ENCODE measurements at regions not wholly inside any gene's neighbourhood (a gene's known extent, or its start where the extent isn't known, plus 50 kb on each side); places are given as distances from the start of the nearest gene placed in this dataset.
"Not testable (repeated sequence)": the region's sequence is repeated elsewhere in the genome, so short reads cannot be mapped to it uniquely, and the experiment has no call there.

DNA sequence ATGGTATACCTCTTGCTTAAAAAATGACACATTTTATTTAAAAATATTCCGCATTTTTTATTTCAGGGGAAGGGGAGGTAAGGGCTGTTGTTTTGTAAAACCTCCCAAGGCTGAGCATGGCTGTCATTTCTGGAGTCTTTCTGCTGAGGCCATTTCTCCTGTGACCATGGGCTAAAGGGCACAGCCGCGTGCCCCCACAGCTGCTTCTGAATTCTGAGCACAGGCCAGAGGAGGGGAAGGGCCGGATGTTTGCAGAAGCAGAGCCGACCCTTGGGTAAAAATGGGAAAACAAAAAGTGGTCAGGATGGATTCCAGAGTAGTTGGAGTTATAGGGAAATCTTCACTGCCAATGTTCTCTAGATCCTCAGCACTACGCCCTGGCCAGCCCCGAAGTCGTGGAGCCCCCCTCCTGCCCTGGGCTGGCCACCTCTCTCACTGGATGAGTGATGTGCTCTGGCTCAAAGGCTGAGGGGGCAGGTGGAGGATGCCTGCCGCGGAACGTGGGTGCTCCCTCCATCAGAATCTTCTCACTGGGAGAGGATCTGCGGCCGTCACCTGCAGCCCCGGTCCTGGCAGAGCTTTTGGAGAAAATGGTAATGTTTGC is 131.3 kb upstream of the ZEB1 start:
- no peak for DNase-seq (ENCODE audit: low read depth)

DNA sequence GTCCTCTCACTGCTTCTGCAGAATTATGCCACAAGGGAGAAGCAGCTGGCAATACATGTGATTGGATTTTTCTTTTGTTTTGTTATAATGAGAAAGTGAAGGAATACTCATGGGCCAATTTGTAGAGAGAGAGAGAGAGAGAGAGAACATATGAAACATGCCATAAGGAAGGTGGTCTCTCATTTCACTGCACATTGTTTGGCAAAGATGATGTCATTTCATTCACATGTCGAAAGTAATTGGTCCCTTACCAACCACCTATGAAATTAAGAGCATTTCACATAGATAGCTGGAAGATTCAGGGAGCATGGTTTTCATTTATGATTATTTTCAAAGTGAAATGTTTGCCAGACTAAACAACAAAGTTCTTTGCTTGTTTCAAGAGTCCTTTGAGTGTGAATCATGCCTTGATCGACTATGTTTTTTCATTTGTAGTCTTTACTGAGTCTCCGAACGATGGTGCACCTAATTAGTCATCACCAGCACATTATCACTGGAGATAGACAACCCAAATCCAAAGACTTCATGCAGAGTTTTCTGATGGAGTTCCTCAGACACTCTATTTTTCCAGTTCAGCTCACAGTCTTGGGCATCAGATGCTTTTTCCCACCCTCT is 130.1 kb upstream of the ZEB1 start:
- no peak for DNase-seq (ENCODE audit: low read depth)

DNA sequence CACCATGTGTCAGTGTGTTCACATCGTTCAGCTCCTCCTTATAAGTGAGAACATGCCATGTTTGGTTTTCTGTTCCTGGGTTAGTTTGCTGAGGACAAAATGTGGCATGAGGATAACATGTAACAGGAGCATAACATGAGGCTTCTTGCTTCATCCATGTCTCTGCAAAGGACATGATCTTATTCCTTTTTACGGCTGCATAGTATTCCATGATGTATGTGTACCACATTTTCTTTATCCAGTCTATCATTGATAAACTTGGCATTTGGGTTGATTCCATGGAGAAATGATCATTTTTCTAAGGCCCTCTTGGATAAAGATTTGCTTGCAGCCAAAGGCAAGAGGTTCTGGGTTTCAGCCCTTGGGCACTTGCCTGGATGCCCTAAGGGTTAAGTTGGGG is 128.5 kb upstream of the ZEB1 start:
- DNase-seq (ENCODE audit: low read depth) = no peak

DNA sequence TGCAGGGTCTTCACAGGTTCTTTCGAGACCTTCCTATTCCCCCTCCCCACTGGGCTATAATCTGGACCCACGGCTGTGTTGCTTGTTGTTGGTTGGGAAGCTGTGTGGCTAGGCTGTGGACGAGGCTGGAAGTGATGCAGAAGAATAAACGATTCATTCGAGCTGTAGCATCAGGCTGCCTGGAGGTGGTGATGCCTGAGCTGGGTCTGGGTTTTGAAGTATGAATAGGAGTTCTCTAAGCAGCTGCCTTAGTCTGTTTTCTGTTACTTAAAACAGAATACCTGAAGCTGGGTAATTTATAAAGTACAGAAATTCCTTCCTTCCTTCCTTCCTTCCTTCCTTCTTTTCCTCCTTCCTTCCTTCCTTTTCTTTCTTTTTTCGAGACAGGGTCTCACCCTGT is 126.5 kb upstream of the ZEB1 start:
- no peak for DNase-seq (ENCODE audit: low read depth)

DNA sequence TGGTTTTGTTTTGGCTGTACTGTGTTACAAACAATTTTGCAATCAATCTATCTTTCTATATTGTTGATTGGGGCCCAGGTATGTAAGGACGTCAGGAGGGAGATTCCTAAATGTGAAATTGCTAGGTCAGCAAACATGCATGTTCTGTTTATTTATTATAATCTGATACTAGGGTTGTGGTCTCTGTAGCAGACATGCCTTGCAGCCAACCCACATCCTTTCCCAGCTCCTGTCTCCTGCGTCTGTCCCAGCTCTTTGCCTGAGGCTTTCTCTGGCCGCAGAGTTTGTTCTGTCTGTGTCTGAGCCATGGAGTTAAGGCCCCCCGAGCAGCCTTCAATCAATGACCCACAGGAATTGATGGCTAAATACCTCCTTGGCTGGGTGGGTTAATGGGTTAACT is 124.0 kb upstream of the ZEB1 start:
- no peak for DNase-seq (ENCODE audit: low read depth)

DNA sequence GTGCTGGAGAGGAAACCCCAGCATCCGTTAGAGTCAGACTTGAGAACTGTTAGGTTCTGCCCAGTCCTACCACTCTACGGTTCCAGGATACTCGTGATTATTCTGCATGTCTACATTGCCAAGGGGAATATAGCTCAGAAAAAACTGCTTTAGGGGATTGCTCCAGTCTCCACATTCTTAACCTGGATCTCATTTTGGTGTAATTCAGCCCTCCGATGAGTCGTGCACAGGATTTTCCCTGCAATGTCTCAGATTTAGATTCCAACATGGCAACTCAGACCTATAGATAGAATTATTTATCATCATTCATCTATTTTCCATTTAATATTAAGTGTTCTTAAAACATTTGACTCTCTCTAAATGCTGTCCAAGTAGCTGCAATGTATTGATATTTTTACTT is 121.1 kb upstream of the ZEB1 start:
- no peak for DNase-seq (ENCODE audit: low read depth)

DNA sequence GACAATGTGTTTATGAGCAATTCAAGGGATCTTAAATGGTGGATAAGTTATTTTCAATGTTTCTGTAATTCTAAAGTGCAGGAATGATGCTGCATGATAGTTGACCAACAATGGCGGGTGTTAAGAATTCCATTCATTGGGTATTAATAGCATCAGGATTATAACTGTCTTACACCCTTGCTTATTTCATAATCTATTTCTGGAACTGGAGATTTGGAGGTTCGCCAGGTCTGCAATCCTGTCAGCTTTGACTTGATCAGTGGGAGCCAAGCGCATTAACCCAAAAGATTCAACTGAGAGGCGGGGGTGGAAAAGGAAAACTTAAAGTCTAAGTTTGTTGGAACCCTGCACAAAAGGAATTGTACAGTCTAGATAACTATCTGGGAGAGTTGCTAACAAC is 114.9 kb upstream of the ZEB1 start:
- no peak for DNase-seq (ENCODE audit: low read depth)

DNA sequence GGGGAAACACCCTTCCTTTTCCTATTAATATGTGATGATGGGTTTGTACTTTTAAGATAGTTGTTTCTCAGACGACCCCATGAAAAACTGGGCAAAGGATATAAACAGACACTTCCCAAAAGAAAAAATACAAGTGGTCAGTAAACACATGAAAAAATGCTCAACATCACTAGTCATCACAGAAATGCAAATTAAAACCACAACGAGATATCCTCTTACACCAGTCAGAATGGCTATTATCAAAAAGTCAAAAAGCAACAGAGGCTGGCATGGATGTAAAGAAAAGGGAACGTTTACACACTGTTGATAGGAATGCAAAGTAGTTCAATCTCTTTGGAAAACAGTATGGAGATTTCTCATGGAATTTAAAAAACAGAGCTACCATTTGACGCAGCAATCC is 111.4 kb upstream of the ZEB1 start:
- no peak for DNase-seq (ENCODE audit: low read depth)

DNA sequence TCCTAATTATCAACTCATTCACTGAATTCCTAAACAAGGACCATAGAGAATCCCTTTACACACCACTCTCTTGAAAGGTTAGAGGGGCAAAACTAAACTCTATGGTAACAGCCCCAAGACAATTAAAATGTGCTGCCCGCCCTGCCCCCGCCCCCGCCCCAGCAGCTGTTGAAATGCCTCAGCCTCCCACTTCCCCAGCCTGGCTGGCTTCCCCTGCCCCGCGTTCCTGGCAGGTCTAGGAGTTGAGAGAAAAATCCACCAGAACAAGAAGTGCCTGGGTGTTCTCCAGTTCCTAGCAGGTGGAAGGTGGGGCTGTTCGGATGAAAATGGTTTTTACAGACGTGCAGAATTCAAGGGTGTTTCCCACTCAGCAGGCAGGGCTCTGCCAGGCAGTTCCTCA is 109.5 kb upstream of the ZEB1 start:
- no peak for DNase-seq (ENCODE audit: low read depth)

DNA sequence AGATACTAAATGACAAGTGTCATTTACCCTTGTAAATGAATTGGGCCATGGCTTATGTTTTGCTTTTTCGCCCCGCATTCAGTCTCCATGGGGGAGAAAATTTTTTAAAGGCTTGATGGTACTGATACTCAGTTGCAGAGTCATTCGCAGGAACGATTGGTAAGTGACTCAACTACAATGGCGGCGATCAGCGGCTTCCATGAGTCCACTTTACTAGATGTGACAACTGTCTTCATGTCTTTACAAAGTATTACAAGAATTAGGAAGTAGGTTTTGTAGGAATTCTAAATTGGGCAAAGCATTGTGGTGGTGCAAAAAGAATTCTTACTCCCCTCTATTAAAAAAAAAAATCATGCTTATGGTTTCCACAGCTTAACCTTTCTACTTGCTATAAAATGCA is 108.8 kb upstream of the ZEB1 start:
- DNase-seq (ENCODE audit: low read depth) = no peak

DNA sequence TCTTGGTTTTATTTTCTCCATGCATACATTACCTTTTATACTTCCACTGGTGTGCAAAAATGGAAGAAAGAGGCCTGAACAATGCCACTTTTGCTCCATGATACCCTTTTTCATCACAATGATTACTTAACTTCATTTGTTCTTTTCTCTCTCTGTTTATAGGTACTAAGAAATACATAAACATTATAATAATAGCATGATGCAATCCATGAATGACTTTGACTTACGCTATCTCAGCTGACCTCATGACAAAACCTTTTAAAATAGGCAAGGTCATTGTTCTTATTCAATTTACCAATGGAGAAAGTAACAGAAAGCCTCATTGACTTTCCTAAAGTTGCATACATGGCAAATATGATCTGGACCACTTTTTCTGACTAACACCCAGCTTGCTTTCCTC is 105.1 kb upstream of the ZEB1 start:
- DNase-seq (ENCODE audit: low read depth) = no peak

DNA sequence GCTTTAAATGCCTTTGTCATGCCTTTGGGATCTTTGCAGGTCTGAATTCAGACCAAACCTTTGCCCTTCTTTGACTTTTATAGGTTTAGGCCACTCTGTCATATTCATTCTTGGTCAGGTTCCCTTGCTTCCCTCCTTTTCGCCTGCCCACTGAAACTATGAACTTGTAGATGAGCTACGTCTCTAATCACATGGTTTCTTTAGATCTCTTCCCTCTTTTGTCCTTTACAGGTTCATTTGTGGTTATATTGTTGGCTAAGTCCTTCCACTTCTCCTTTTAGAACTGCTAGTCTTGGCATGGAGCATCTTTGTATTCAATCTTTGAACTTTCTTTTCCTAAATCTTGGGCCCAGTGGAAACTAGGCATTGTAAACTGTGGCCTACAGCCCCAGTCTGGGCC is 104.0 kb upstream of the ZEB1 start:
- no peak for DNase-seq (ENCODE audit: low read depth)

DNA sequence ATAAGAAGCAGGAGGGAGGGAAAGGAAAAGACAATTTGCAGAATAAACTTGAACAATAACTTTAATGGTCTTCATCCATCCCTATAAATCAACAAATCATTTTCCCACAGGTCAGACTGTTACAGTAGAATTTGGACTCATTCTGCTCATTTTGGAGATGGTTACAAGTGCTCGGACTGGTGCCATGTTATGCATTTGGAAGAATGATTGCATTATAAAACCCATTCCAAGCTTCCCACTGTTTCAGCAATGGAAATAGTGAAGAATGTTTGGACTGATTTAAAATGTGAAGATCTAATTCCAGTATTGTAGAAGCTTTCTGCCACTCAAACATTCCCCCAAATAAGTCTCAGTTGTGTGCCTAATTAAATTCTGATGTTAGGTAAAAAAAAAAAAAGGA is 99.7 kb upstream of the ZEB1 start:
- DNase-seq (ENCODE audit: low read depth) = no peak

DNA sequence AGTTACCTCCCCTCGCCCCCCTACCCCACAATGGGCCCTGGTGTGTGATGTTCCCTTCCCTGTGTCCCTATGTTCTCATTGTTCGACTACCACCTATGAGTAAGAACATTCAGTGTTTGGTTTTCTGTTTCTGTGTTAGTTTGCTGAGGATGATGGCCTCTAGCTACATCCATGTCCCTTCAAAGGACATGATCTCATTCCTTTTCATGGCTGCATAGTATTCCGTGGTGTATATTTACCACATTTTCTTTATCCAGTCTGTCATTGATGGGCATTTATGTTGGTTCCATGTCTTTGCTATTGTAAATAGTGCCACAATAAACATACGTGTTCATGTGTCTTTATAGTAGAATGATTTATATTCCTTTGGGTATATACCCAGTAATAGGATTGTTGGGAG is 90.2 kb upstream of the ZEB1 start:
- not testable (repeated sequence) for DNase-seq (ENCODE audit: low read depth)

DNA sequence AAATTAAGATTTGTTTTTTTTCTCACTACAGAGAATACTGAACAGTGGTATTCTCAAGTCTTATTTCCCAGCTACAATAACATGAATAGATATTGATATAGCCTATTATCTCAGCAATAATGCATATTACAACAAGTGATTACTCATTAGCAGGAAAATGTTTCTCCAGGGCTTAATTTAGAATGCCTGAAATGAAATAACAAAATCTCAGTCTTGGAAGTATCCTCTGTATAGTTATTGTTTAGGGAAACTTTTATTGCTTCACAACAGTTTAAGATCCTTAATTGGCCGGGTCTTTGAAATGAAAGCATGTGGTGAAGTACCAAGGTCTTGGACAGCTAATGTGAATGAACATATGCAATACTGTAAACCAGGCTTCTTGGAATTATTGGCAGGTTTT is 79.1 kb upstream of the ZEB1 start:
- DNase-seq (ENCODE audit: low read depth) = no peak

DNA sequence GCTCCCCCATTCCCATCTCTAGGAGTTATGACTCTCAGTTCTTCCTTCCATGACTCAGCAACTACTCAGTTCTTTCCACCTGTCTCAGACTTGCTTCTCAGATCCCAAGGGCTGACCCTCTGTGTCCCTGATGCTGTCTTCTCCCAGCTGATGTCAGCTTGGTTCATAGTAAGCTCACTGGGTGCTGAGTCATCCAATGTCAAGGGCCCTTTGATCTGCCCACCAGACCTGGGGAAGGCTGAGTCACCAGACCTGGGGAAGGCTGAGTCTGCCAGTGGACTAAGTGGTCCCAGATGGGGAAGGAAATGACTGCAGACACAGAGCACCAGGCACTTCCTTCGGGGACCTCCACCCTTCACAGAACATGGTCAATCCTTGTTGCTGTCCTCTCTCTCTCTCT is 76.1 kb upstream of the ZEB1 start:
- DNase-seq (ENCODE audit: low read depth) = no peak

DNA sequence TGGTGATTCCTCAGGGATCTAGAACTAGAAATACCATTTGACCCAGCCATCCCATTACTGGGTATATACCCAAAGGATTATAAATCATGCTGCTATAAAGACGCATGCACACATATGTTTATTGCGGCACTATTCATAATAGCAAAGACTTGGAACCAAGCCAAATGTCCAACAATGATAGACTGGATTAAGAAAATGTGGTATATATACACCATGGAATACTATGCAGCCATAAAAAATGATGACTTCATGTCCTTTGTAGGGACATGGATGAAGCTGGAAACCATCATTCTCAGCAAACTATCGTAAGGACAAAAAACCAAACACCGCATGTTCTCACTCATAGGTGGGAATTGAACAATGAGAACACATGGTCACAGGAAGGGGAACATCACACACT is 67.9 kb upstream of the ZEB1 start:
- not testable (repeated sequence) for DNase-seq (ENCODE audit: low read depth)

DNA sequence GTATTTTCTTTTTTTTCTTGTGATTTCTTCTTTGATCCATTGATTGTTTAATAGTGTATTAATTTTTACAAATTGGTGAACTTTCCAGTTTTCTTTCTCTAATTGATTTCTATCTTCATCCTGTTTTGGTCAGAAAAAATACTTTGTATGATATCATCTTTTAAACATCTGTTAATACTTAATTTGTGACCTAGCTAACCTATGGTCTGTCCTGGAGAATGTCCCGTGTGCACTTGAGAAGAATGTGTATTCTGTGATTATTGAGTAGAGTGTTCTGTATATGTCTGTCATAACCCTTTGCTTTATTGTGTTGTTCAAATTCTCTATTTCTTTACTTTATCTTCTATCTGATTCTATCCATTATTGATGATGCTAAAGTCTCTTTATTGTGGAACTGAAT is 65.8 kb upstream of the ZEB1 start:
- no peak for DNase-seq (ENCODE audit: low read depth)

DNA sequence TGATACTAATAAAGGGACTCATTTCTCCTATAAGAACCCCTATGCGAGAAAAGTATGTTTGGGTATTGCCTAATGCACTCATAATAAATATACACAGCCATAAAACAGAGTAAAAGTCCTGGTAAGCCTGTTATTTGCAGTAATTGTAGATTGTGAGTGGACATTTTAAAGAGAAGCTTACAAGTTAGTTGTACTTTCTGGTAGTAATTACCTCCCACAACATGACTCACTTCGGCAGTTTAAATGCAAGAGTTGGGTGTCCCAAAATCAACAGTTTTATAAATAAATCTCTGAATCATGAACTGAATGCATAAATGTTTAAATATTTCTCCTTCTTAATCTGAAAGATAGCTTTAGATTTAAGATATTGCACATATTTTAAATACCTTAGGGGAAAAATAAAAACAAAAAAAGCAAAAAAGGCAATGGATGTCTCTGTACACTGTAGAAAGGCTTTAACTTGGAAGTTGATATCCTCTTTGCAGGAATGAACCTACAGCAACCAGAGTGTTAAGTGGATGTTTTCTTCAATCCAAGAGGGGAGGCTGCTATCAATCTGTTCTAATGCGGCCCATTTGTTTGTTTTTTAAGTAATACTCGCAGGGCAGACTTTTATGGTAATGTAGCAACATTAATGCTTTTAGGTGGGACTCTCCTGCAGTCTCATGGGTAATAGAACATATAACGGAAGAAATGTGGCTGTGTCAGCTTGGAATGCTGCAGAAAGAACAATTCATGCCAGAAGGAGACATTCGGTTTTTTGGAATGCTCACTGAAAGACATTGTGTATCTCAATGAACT is 57.3 kb upstream of the ZEB1 start:
- no peak for DNase-seq (ENCODE audit: low read depth)

DNA sequence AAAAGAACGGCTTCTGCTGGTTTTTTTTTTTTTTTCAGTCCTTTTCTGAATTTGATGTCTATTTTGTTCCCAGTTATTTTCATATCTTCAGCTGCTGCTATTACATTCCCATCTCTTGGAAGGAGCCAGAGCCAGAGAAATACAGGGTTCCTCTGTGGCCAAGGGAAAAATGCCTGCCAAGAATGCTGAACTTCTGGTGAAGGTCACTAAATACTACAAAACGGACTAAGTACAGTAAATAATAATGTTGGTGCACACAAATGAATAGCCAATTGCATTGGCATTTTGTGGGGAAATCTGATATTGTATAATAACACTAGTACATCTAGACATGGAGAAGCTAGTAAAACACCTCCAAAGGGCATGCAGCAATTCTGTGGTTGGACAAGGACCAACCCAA is 56.3 kb upstream of the ZEB1 start:
- no peak for DNase-seq (ENCODE audit: low read depth)

DNA sequence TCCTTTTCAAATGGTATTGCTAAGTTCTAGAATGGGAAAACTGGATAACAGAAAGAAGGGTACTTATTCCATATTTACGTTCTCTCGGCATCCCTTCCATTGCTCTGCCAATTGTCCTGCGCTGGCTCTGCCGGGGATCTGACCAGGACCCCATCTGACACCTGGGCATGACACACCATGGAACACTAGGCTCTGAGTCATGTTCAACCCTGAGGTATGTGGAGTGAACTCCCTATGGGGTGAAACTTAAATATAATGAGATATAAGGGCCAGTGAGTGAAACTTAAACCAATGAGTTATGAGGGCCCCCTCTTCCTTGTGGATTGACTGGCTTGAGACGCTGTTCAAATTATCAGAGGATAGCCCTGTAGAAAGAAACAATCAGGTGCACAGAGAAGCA is 55.1 kb upstream of the ZEB1 start:
- DNase-seq (ENCODE audit: low read depth) = no peak

DNA sequence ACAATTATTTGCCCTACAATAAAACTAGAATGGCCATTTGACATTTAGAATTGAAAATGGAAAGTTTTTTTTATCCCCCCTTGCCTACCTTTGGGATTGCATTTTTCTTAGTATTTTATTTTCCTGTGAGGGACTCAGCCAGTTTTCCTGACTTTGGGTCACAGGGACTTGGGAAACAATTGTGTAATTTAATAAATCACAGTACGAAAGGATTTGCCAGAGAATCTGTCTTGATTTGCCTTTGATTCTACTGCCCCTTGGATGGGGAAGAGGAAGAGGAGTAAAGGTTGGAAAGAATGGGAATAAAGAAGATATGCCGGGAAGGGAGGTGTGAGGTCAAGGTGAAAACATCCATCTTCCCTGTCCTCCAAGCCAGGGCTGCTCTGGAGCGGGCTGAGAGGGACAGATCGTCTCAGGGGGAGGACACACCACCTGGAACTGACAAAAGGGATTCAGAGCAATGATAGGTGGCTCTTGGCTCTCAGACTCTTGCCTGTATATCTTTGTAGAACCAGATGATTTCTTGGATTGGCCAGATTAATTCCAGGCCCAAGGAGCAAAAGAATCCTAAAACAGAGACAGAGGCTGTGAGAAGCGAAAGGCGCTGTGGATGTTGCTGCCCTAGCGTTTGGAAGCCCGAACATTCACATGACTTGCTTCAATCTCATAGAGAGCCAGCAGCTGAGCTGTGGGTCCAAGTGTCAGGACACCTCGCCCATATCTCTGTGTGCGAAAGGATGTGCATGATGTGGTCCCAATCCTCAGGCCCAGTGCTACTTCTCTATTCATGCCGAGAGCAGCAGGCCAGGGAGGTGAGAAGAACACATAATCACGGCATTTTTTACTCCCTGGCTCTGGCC is 50.3 kb upstream of the ZEB1 start:
- no peak for DNase-seq (ENCODE audit: low read depth)
